Activated CD4-positive, alpha-beta T cell treated with anti-CD3 and anti-CD28 coated beads for 4 hours (primary cell): ENCODE measurements at regions not wholly inside any gene's neighbourhood (a gene's known extent, or its start where the extent isn't known, plus 50 kb on each side); places are given as distances from the start of the nearest gene placed in this dataset.

ENCODE experiments used
- DNase-seq, 2 donors: peaks; one replicate each; pipeline ENCODE4 v3.0.0-alpha.2; 2020

DNA sequence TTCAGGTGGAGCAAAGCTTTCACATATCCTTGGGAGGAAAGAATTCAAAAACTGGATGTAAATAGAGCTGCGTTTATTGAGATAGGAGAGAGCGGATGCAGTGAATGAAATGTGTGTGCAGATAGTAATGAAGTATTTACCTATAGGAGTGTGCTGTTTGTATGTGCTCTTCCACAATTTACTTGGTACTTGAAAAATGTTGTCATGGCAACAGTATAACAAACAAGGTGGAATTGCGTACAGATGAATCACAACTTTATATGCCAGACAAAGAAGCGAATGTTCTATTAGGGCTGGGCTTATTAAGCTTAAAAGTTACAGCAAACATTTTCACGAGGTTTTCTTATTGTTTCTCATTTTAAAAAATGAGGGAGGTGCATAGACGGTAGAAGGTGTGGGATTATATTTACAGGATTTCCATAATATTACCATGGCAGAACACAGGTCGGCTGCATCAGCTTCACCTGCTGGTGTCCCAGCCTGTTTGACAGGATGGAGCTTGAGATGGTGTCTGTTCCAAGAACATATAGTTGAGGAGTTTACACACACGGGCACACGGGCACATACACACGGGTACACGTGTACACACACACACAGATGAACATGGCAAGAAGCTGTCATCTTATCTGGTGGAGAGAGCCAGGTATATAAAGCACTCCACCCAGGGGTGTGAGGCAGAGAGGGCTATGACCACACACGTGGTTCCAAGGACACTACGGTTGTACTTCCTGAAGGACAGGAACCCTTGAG is 155.7 kb downstream of the RMI1 start:
- no peak for DNase-seq

GRCh38 chr9:84137968-84138367 is 157.4 kb downstream of the RMI1 start:
- DNase-seq: no peak

GRCh38 chr9:84138541-84138940 is 157.9 kb downstream of the RMI1 start:
- no peak for DNase-seq

- DNase-seq: no peak
Observed at GRCh38 chr9:84139296-84140070, 158.9 kb downstream of the RMI1 start.

- peak; percentile 1 to 5 for DNase-seq
Observed at GRCh38 chr9:84140535-84141101, 160.0 kb downstream of the RMI1 start.

GRCh38 chr9:84141741-84142370 is 161.3 kb downstream of the RMI1 start:
- no peak for DNase-seq

- no peak for DNase-seq
Observed at GRCh38 chr9:84145031-84145430, 164.4 kb downstream of the RMI1 start.

GRCh38 chr9:84145780-84146179 is 165.2 kb downstream of the RMI1 start:
- DNase-seq: no peak

- no peak for DNase-seq
Observed at GRCh38 chr9:84146893-84147710, 166.5 kb downstream of the RMI1 start.

DNA sequence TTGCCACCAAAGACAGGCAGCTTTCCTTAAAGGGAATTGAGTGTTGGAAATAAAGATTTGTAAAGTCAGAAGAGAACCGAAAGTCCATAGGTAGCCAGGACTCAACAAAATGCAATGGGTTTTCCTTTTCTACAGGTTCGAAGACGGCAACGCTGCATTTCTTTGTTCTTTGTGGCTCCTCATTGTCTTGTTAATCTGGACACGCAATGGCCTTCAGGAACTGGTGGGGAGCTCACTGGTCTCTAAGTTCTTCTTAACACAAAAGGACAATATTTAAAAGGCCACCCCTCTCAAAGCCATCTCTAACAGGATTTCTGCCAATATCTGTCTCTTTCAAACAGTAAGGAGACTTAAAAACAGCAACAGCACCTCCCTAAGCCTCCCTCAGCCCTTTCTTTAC is 170.6 kb downstream of the RMI1 start:
- no peak for DNase-seq

DNA sequence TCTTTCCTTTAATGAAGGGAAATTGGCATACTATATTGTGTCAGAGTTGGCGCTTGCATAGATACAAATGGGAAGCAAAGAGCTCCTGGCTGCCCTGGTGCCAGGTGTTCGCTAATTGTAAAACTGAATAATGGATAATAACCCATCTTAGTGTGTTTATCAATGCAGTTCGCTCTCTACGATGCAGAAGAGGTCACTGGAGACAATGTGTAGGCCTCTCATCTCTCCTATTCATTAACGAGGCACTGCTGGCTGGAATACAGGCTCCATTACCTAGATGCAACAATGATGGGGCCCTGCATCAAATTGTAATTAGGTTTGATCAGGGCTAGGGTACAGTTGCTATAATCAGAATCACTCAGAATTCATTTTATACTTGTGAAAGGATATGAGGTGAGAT is 171.0 kb downstream of the RMI1 start:
- no peak for DNase-seq

DNA sequence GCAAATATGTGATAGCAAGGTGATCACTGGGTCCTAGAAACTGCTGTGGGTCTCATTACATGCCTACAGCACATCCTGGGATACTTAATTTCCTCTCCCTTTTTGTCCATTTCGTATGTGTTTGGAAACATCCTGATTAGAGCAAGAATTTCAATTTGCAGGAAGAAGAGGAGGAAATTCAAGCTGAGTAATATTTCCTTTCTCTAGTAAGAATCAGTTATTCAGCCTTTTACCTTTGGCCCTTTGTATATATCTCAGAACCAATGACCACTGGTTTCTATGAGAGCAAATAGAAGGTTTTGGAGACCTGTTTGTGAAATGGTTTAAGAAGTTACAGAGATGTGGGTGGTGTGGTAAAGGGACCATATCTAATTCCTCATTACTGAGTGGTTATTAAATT is 171.6 kb downstream of the RMI1 start:
- DNase-seq: no peak

DNA sequence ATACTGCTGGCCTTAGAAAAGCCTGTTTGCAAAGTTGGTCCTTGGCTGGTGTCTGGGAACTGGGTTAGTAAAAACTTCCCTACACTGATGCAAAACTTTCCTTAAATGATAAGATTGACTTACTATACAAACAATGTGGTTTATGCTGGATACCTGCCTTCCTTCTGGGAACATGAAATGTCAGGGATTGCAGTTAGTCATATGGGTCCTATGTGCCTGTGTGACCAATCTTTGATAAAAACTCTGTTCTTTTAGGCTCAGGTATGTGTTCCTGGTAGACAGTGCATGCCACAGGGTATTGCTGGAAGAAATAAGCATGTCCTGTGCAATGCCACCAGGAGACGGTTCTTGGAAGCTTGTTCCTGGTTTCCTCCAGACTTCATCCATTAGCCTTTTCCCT is 173.3 kb downstream of the RMI1 start:
- DNase-seq: no peak

GRCh38 chr9:84154320-84154719 is 173.7 kb downstream of the RMI1 start:
- no peak for DNase-seq

DNA sequence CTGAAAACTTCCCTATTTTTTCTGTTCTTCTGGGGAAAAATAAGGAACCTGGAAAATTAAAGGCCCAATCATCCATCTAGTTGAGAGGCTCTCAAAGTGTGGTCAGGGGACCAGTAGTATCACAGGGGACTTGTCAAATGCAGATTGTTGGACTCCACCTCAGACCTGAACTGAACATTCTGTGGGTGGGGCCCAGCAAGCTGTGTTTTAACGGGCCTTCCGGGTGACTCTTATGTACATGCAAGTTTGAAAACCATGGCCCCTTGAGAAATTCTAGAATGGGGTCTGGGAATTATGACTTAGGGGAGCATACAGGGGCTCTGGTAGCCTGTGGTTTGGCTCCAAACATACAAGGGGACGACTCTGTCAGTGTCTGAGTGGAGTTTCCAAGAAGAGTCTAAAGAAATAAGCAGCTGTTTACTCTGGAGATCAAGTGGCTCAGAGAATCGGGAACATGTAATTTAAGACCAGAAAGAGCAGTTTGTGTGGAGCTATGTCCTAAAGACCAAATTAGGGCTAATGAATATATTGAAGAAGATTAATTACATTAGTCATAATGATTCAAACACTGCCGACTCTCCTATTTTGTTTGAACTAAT is 177.4 kb downstream of the SLC28A3 start:
- no peak for DNase-seq

DNA sequence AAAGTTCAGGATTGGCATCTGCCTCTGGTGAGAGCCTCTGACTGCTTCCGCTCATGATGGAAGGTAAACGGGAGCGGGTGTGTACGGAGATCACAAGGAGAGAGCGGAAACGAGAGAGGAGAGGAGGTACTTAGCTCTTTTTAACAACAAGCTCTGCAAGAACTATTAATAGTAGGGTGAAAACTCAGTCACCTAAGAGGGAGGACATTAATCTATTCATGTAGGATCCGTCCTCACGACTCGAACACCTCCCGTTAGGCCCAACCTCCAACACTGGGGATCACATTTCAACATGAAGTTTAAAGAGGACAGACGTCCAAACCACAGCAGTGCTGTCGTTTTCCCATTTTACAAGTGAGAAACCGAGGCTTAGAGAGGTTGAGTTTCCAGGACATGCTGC is 173.7 kb downstream of the SLC28A3 start:
- no peak for DNase-seq

GRCh38 chr9:84169240-84169639 is 171.3 kb downstream of the SLC28A3 start:
- no peak for DNase-seq

DNA sequence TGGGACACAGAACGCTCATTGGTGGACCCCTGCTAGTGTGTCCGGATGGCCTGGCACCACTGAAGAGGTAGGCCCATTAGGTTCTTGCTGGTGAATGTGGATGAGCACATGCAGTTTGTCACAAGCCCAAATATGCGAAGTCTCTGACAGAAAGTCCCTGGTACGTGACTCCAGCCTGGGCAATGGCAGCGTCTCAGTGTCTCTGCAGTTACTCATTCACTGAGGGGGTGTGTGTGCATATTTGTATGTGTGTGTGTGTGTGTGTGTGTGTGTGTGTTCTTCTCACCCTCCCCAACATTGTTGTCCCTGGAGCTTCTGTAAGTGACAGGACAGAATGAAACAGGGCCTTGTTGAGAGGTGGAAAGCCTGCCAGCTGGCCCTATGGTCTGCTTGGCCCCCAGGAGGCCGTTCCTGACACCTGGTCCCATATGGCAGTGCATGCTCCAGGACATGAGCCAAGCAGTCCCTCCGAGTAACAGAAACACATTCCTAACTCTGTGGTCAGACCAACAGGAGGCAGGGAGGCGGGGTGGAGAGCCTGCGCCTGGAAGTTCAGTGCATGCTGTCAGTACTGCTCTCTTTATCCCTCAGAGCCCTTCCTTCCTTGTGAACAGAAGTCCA is 169.9 kb downstream of the SLC28A3 start:
- no peak for DNase-seq

DNA sequence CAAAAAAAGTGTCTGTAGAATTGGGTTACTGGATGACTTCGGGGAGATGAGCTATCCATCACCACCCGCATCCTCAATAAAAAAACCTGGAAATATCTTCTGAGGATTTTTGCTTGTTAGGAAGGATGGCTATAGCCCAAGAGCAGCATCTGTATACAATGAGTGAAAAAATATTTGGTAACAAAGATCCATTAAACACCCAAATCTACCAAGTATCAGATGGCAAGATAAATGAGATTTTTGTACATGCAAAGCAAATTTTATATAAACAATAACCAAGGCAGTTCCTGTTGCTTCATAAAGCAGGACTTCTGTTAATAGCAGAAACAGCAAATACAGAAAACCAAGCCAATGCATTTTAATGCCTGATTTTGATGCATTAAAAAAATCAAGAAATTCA is 166.6 kb downstream of the SLC28A3 start:
- DNase-seq: no peak

- DNase-seq: no peak
Observed at GRCh38 chr9:84174486-84174885, 166.1 kb downstream of the SLC28A3 start.

GRCh38 chr9:84177407-84177806 is 163.2 kb downstream of the SLC28A3 start:
- no peak for DNase-seq

DNA sequence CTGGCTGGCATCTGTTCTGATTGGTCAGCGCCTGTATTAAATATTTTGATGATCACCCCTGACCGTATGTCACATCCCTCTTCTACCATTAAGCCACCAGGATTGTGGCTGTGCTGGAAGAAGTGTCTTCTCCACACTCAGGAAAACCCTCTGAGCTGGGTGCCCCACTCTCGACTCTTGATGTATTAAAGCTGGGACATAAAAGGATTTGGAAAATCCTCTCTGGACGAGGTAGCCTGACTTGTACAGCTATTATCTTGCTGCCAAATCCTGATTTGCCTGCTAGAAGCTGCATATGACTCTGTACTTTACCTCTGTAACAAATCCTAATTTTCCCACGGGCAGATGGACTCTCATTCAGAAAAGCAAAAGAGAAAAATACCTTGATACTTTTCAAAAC is 161.0 kb downstream of the SLC28A3 start:
- DNase-seq: no peak
